ENCODE measurements at regions not wholly inside any gene's neighbourhood (a gene's known extent, or its start where the extent isn't known, plus 50 kb on each side); places are given as distances from the start of the nearest gene placed in this dataset.

DNA sequence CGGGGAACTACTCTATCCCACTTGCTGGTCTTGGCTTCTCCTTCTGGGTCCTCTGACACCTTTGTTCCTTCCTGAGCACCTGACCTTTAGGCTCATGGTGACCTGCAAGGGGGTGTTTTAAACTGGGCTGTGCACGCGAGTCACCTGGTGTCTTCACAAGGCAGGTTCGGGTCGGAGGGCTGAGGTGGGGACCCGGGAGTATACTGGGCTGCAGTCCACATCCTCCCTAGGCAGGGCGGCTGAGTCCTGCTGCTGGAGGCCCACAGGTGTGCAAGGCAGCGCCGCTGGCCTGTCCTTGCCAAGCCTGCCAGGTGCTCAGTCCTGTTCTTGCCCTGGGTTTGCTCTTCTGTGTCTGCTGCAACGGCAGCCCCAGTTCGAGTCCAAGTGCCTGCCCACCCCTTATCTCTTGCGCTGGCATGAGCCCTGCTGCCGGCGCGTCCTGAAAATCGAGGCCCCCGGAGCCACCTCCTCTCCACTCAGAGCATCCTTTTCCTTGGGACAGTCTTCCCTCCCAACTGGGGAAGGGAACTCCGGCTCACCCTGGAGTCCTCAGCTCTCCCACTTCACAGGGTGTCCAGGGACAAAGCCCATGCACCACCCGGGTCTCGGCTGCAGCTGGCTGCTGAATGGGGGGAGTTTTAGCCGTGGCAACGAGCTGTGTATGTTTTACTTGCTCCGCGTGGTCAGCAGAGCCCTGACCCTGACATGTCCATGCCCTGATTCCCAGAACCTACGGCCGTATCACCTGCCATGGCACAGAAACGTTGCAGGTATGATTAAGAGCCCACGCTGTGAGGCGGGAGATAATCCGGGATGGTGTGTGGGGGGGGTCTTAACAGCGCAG lies 193.5 kb downstream of the TEX29 start:
- in situ Hi-C loops (cut with HindIII; ENCODE audit: low sequenced_read_pairs): no loop called here

DNA sequence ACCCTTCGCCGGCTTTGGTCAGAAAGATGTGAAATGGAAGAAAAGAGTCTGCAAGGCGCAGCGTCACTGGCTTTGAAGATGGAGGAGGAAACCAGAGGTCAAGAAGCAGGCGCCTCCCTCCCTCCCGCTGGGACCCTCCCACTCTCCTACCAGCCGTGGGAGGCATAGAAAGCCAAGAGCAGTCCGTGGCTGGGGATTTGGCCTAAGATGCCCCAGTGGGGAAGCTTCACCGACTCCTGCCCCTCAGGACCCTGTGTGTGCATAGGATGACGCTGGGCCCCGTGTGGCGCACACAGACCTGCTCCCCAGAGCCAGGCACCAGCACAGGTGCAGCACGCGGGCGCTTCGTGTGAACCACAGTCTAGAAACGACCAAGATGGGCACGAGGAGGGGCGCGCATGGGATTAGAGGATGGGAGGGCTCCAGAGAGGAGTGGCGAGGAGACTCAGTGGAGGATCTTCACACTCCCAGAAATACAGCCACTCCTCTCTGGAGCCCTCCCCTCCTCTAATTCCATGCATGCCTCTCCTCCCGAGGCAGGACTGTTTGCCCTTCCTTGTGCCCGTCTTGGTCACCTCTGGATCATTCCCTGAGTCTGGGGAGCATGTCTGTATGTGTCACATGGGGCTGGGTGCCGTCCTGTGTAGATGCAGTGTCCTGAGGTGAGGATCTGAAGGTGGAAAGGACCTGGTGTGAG lies 194.3 kb downstream of the TEX29 start:
- in situ Hi-C loops (cut with HindIII; ENCODE audit: low sequenced_read_pairs): no loop called here

DNA sequence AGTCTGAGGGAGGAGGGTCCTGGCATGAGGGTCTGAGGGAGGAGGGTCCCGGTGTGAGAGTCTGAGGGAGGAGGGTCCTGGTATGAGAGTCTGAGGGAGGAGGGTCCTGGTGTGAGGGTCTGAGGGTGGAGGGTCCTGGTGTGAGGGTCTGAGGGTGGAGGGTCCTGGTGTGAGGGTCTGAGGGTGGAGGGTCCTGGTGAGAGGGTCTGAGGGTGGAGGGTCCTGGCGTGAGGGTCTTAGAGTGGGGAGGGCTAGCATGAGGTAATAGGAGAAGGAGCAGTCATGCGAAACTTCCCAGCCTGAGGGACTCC lies 194.8 kb downstream of the TEX29 start:
- in situ Hi-C loops (cut with HindIII; ENCODE audit: low sequenced_read_pairs): no loop called here

DNA sequence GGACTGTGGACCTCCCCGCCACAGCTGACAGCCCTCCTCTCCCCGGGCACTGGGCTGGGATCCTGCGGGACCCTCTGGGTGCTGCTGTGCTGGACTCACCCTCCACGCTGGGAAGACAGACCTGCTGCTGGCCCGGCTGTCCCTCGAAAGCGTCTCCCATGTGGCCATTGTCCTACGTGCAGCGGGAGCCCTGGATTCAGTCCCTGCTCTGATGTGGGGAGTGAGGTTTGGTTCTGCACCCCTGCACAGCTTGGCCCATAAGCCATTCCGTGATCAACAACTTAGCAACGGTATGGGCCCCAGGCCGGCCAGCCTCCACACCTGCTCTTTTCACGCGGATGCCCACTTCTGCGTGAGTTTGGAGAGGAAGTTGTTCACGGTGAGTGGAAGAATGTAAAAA lies 195.2 kb downstream of the TEX29 start:
- in situ Hi-C loops (cut with HindIII; ENCODE audit: low sequenced_read_pairs): no loop called here

DNA sequence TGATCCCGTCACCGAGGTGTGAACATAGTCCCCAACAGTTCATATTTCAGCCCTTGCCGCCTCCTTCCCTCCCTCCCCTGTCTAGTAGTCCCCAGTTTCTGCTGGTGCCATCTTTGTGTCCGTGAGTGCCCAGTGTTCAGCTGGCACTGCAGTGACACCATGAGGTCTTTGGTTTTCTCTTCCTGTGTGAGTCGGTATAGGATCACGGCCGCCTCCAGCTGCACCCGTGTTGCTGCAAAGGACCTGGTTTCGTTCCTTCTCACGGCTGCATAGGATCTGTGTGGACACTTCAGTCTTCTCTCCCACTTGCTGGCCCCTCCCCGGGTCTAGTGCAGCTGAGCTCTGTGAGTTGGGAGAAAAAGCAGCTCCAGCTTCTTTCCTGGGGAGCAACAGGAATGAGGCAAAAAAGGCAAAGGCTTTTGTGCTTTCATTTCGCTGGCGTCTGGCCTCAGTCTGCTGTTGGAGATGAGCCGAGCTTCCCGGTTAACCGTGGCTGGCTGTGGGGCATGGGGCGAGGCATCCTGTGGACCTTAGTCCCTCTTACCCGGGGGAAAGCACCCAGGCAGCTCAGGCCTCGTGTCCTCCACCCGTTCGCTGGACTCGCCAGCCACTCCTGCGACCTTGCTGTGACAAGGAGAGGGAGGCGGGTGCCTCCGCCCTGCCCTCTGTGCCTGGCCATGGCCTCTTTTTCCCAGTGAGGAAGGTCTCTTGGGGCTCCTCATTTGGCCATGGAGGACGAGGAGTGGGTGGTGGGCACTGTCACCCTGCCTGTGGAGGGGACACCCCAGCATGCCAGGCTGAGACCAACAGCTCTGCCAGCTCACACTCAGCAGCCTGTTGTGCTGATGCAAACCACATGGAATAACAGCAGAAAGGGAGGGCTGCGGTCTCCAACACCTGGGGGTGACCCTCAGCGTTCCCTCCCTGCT lies 196.5 kb downstream of the TEX29 start:
- in situ Hi-C loops (cut with HindIII; ENCODE audit: low sequenced_read_pairs): no loop called here

DNA sequence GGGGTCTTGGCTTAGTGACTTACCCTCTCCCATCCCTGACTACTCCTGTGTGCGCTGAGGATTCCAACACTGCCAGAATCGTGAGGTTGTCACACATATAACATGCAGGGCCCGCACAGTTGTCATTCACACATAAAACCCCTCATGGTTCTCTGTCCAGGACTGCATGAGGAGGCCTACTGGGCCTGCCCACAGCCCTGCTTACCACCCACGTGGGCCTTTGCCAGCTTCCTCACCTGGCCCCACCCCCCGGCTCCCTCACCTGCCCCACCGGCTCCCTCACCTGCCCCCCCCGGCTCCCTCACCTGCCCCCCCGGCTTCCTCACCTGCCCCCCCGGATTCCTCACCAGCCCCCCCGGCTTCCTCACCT lies 197.2 kb downstream of the TEX29 start:
- in situ Hi-C loops (cut with HindIII; ENCODE audit: low sequenced_read_pairs): no loop called here

DNA sequence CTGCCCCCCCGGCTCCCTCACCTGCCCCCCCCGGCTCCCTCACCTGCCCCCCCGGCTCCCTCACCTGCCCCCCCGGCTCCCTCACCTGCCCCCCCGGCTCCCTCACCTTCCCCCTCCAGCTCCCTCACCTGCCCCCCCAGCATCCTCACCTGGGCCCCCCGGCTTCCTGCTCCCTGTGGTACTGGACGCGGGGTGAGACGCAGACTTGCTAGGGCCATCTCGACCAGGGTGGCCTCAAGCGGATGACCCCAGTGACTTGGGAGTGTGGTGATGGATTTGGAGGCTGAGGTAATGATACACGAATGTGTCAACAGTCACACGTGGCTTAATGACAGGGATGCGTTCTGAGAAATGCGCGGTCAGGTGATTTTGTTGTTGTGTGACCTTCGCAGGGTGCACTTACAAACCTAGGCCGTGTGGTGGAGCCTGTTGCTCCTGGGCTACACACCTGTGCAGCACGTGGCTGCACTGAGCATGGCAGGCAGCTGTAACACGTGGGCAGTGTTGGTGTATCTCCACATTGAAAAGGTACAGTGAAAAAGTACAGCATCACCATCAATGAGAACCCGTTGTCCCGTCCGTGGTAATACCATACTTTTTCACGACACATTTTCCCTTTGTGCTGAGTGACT lies 197.8 kb downstream of the TEX29 start:
- in situ Hi-C loops (cut with HindIII; ENCODE audit: low sequenced_read_pairs): no loop called here

DNA sequence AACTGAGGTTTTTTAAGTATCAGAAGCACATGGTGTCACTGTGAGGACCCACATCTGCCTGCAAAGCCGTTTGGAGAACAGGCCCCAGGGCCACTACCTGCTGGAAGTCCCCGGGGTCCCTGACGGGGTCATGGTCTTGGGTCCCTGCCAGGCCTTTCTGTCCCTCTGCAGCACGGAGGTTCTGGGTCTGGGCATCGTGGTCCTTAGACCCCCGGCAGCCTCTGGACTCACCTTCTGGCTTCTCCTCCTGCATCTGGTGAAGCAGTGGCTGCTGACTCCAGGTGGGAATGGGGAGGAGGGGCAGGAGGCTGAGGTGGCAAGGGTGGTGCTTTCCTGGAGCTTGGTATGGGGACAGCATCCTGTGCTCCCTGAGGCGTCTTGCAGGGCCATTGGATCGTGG lies 198.6 kb downstream of the TEX29 start:
- in situ Hi-C loops (cut with HindIII; ENCODE audit: low sequenced_read_pairs): no loop called here

DNA sequence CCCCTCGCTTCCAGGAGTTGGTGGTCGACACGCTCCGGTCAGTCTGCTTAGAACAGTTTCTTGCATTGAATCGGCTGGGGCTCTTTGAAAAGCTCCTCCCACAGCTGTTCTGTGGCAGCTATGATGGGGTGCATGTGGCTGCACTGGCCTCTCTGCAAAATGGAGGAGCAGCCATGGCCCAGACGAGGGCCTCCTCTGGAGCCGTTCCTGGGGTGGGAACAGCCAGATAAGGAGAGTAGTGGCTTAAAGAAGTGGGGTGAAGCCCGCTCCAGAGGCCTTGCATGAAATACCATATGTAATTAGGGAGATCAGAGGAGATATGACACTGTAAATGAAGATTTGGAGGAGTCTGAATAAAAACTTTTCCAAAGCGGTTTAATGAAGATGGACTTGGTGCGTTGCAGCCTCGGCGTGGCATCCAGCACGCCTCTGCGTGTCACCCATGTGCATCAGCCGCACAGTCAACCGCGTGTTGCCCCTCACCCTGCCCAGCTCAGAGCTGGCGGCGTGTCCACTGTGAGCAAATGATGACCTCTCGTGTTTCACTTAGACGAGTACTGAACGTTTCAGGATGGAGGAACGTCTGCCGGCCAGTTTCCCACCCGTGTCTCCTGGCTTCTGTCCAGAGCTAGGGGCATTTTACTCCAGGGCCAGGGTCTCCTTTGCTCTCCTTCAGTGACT lies 199.2 kb downstream of the TEX29 start:
- in situ Hi-C loops (cut with HindIII; ENCODE audit: low sequenced_read_pairs): no loop called here

DNA sequence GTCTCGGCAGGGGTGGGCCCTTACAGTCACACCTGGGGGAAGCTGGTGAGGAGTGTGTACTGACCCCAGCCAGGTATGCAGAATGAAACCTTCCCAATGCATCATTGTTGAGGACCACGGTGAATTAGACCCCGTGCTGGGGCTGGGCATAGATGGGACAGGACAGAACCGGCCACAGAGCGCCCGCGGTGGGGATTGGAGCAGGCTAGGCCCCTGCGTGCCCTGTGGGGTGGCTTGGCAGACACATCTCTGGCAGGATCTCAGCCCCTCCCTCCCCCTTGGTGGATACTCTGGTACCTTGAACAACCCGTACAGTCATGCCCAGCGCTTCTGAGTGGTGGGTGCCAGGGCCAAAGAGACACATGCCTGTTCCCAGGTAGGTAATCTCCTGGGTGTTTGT lies 200.6 kb downstream of the TEX29 start:
- in situ Hi-C loops (cut with HindIII; ENCODE audit: low sequenced_read_pairs): no loop called here

DNA sequence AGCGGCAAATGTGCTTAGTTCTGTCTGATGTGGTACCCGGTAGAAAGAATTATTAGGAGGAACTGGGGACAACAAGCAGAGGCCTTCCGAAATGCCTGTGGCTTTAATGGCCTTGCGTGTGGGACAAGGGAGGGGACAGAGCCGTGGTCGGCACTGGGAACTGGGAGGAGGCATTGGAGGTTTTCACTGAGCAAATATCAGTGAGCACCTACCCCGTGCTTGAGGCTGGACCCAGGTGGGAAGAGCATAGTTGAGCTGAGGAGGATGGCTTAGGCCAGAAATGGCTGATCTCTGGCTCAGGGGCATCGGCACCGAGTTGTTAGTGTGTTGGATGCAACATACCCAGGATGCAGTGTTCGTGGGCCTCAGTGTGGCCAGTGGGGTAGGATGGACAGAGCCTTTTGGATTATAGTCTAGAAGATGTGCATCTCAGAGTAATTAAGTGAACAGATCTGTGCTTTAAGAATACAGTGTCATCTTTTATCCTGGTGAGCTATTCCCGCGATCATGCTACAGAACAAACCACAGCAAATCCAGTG lies 201.3 kb downstream of the TEX29 start:
- in situ Hi-C loops (cut with HindIII; ENCODE audit: low sequenced_read_pairs): no loop called here

DNA sequence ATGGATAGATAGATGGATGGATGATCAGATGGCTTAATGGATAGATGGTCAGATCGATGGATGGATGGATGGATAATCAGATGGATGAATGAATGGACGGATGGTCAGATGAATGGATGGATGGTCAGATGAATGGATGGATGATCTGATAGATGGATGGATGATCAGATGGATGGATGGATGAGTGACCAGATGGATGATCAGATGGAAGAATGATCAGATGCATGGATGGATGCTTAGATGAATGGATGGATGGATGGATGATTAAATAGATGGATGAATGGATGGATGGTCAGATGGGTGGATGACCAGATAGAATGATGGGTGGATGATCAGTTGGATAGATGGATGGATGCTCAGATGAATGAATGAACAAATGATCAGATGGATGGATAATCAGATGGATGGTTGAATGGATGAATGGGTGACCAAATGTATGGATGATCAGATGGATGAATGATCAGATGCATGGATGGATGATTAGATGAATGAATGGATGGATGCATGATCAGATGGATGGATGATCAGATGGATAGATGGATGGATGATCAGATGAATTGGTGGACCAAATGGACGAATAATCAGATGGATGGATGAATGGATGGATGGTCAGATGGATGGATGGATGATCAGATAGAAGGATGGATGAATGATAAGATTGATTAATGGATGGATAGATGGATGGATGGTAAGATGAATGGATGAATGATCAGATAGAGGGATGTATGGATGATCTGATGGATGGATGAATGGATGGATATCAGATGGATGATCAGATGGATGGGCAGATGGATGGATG lies 205.1 kb downstream of the TEX29 start:
- in situ Hi-C loops (cut with HindIII; ENCODE audit: low sequenced_read_pairs): no loop called here

DNA sequence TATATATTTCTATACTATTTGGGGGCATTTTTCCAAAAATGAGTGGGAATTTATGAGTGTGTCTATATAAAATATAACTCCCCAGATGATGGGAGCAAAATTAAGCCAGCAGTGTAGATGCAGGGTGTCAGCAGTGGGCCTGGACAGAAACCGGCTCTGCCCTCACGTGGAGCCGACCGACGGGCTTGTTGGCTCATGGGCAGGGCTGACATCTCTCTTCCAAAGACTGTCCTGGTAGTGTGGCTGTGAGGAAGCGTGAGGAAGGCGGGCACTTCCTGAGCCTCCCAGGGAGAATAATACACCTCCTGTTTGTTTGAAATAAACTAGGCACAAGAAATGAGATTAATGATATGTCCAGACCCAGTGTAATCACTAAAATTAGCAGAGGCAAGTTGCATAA lies 206.5 kb downstream of the TEX29 start:
- in situ Hi-C loops (cut with HindIII; ENCODE audit: low sequenced_read_pairs): no loop called here

DNA sequence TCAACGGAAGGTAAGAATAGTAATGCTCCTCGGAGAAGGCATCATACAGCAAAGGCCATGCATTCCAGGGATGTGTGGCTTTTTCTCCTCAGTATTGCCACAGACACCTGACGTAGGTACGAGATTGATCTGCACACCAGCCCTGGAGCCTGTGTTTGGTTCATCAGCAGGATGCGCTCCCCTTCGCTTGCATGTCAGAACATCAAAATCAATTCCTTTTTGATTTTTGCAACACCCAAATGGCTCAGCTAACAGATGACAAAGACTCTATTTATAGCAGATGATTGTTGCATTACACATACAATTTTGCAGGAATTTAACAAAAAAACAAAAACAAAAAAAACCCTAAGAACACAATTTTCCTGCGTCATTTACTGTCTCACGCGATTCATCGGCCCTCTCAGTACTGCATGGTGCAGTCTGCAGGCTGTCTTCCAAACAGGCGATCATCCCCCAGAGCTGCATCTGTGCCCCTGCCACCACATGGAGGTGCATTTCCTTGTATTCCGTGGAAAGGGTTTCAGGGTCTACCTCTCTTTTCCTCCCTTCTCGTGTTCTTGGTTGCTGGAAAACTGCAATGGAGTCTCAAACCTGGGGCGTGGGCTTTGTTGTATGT lies 207.3 kb downstream of the TEX29 start:
- in situ Hi-C loops (cut with HindIII; ENCODE audit: low sequenced_read_pairs): no loop called here

DNA sequence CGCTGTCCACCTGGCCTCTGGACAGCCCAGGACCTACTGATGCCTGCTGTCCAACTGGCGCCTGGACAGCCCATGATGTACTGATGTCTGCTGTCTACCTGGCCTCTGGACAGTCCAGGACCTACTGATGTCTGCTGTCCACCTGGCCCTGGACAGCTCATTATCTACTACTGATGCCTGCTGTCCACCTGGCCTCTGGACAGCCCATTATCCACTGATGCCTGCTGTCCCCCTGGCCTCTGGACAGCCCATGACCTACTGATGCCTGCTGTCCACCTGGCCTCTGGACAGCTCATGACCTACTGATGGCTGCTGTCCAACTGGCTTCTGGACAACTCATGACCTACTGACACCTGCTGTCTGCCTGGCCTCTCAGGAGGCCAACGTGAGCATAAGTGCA lies 208.1 kb downstream of the TEX29 start:
- in situ Hi-C loops (cut with HindIII; ENCODE audit: low sequenced_read_pairs): no loop called here

DNA sequence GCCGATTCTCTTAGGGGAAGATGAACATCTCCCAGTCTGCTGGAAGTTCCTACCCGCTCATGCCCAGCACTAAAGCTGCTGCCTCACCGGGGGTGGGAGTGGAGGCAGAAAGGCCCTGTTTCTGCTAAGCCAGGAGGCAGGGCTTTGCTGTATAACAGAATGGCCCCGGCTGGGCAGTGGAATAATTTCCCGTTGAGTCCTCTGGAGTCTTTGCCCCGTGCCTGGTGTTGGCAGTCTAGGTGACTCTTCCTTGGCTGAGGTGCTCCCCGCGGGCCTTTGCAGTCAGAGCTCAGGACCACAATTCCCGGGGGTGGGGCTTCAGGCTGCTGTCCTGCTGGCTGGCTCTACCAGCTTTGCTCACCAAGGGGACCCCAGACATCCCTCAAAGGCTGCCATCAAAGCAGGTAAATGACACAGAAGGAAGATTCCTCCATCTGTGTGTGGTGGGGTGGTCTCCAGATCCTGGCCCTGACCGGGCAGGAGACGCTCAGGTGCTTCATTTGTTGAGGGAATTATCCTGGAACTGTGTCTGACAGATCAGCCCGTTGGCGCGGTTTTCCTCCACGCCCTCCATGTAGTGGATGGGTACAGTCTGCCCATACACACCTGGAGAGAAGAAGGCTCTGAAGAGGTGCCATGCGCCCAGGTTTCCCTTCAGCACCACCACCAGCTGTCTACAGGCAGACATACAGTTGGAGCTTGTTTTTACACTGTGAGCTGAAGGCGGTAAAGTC lies 209.9 kb downstream of the TEX29 start:
- in situ Hi-C loops (cut with HindIII; ENCODE audit: low sequenced_read_pairs): no loop called here

DNA sequence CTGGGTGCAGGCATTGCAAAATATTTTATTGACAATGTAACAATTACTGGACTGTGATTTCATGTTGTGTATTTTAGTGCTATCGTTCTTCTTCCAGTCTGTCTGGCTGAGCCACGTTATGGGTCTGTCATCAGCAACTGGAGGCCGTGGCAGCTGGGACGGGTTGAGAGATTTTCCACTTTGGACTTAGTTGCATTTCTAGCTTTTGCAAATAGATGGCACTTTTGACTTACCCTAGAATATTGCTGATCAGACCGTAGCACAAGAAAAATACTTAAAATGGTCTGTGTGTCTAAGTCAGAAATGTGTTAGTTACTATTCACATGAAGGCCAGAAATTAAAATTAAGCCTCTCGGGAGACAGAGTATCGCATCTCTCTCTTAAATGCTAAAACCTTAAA lies 211.1 kb downstream of the TEX29 start:
- in situ Hi-C loops (cut with HindIII; ENCODE audit: low sequenced_read_pairs): no loop called here

DNA sequence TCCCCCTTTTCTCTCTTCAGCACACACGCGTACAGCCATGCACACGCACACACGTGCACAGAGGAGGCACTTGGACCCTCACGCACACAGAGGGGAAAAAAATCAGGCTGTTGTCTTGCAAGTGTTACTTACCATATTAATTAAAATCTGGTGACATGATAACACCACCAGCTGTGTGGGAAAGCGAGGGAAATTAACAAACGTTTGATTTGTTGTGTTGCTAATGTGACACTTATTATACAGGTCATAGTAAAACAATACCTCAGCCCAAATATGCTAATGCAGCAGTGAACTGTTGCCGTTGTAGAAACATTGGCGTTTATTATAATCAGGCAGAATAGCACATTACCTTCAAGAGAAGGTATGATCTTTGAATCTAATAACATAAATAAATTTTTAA lies 211.7 kb downstream of the TEX29 start:
- in situ Hi-C loops (cut with HindIII; ENCODE audit: low sequenced_read_pairs): no loop called here
